Caco-2 (cell line): ENCODE measurements at regions not wholly inside any gene's neighbourhood (a gene's known extent, or its start where the extent isn't known, plus 50 kb on each side); places are given as distances from the start of the nearest gene placed in this dataset.

Experiments used
- BruUV-seq: library from RNA; stranded (reverse); fragments of 400-500 nt; replicated peaks from 2 replicates; lab custom pipeline; 2021; lab: Mats Ljungman, UMichigan
- CTCF ChIA-PET: fragments of 300-600 bp; sonication (Branson Sonifier 250); formaldehyde crosslinking; loops from one replicate; lab custom pipeline; 2022; ENCODE audit warnings: antibody characterized with exemption; lab: Charles Lee
- POLR2A ChIA-PET: fragments of 300-600 bp; sonication (Branson Sonifier 250); formaldehyde crosslinking; loops from one replicate; lab custom pipeline; 2022; ENCODE audit warnings: antibody characterized with exemption; lab: Charles Lee
- DNase-seq, 2 experiments: peaks; one replicate each; pipeline versions ENCODE4 v3.0.0 to v3.0.0-alpha.2; 2020 to 2022
- H3K27me3 ChIP-seq: replicated peaks from 2 replicates; pipeline ENCODE4 v1.6.0; 2011; ENCODE audit warnings: low read length; ENCODE audit not compliant: control insufficient read depth, insufficient read depth
- H3K36me3 ChIP-seq: 2 replicates; pipeline ENCODE4 v1.5.1; 2011; ENCODE audit warnings: low read length; ENCODE audit not compliant: control insufficient read depth, insufficient read depth
- H3K4me1 ChIP-seq: fragments of 250-450 bp; sonication (Bioruptor Pico); 2 replicates; pipeline ENCODE4 v1.5.1; 2020; ENCODE audit warnings: mild to moderate bottlenecking
- H3K4me3 ChIP-seq: 2 replicates; pipeline ENCODE4 v1.5.1; 2011; ENCODE audit warnings: low read depth, mild to moderate bottlenecking, control low read depth, low read length
- H3K9me3 ChIP-seq: fragments of 250-450 bp; sonication (Bioruptor Pico); 2 replicates; pipeline ENCODE4 v1.5.1; 2020; ENCODE audit warnings: mild to moderate bottlenecking, moderate library complexity
- H3K27ac Mint-ChIP-seq: one replicate; pipeline ENCODE4 v1.8.0; 2022; ENCODE audit warnings: mixed read lengths; ENCODE audit not compliant: unreplicated experiment
- H3K27me3 Mint-ChIP-seq: one replicate; pipeline ENCODE4 v1.8.0; 2022; ENCODE audit warnings: mixed read lengths; ENCODE audit not compliant: insufficient read depth, unreplicated experiment
- H3K36me3 Mint-ChIP-seq: one replicate; pipeline ENCODE4 v1.8.0; 2022; ENCODE audit warnings: mild to moderate bottlenecking, mixed read lengths; ENCODE audit not compliant: insufficient read depth, unreplicated experiment
- H3K4me1 Mint-ChIP-seq: one replicate; pipeline ENCODE4 v1.8.0; 2022; ENCODE audit warnings: low read depth, mixed read lengths; ENCODE audit not compliant: unreplicated experiment
- H3K4me3 Mint-ChIP-seq: one replicate; pipeline ENCODE4 v1.8.0; 2022; ENCODE audit warnings: mild to moderate bottlenecking, moderate library complexity, mixed read lengths; ENCODE audit not compliant: unreplicated experiment
- H3K9me3 Mint-ChIP-seq: one replicate; pipeline ENCODE4 v1.8.0; 2022; ENCODE audit warnings: mixed read lengths; ENCODE audit not compliant: unreplicated experiment
- intact Hi-C: fragments of 100-400 bp; cut with micrococcal nuclease; formaldehyde crosslinking; loops from one replicate; pipeline ENCODE4 v1.10.0; 2022; ENCODE audit not compliant: unreplicated experiment
- TF ChIP-seq, protein P1 (sequence below), 2 experiments: fragments of 200-600 bp in 1 of 2; IDR thresholded peaks; 1 replicate in 1 of 2; 2 replicates in 1 of 2; pipeline versions ENCODE4 v1.5.1 to v1.8.0; 2011 to 2022; ENCODE audit warnings: antibody characterized with exemption in 1 of 2, control low read depth in 1 of 2, inconsistent platforms in 1 of 2, low read depth in 1 of 2, low read length in 1 of 2, mild to moderate bottlenecking in 1 of 2, moderate library complexity in 1 of 2; ENCODE audit not compliant: insufficient read depth in 1 of 2, severe bottlenecking in 1 of 2, unreplicated experiment in 1 of 2

DNA sequence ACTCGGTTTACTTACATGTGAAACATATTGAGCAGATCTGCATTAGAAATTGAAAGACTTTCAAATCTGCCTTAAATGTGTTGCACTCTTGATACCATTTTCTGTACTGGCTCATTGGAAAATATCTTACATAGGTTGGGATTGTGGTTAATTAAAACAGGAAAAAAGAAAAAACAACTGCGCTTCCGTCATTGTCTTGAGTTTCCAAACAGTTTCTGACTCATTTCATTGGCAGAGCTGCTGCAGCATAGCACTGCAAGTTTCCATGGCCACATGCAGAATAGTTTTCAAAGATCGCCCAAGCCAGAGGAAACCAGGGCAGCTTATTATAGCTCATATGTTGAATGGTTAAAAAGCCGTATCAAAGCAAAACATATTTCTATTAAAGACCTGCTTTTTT, 446.6 kb upstream of the BCHE start:
- H3K4me1 ChIP-seq = peaks cover 10% of the 10 kb centered on the region; the same call in 1 of the 2 replicates
- H3K9me3 ChIP-seq = no peaks in the 10 kb centered on the region
- no TSS peak for BruUV-seq
- intact Hi-C loops = loop anchor here (2.0 kb wide), 1 partner anchor 57 kb away; no protein-coding TSS in a partner anchor
- peaks cover 9% of the 10 kb centered on the region for H3K9me3 Mint-ChIP-seq
- H3K4me3 Mint-ChIP-seq = no peak overlapping the region
- no peaks in the 10 kb centered on the region for H3K36me3 Mint-ChIP-seq
- H3K4me1 Mint-ChIP-seq = peaks cover 7% of the 10 kb centered on the region
- ChIA-PET CTCF (no interaction called here), POLR2A (no interaction called here)
- DNase-seq = no peak
- H3K27me3 ChIP-seq = no peaks in the 10 kb centered on the region
- H3K4me3 ChIP-seq = no peak overlapping the region
- TF ChIP-seq, protein P1, sequence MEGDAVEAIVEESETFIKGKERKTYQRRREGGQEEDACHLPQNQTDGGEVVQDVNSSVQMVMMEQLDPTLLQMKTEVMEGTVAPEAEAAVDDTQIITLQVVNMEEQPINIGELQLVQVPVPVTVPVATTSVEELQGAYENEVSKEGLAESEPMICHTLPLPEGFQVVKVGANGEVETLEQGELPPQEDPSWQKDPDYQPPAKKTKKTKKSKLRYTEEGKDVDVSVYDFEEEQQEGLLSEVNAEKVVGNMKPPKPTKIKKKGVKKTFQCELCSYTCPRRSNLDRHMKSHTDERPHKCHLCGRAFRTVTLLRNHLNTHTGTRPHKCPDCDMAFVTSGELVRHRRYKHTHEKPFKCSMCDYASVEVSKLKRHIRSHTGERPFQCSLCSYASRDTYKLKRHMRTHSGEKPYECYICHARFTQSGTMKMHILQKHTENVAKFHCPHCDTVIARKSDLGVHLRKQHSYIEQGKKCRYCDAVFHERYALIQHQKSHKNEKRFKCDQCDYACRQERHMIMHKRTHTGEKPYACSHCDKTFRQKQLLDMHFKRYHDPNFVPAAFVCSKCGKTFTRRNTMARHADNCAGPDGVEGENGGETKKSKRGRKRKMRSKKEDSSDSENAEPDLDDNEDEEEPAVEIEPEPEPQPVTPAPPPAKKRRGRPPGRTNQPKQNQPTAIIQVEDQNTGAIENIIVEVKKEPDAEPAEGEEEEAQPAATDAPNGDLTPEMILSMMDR (IDR thresholded peaks at IDR 0.05; ENCODE audit: insufficient read depth in 1 of 2, low read depth in 1 of 2, low read length in 1 of 2, severe bottlenecking in 1 of 2, unreplicated experiment in 1 of 2) = no peak
- H3K27ac Mint-ChIP-seq = no peak overlapping the region
- no peaks in the 10 kb centered on the region for H3K27me3 Mint-ChIP-seq
- no peaks in the 10 kb centered on the region for H3K36me3 ChIP-seq

DNA sequence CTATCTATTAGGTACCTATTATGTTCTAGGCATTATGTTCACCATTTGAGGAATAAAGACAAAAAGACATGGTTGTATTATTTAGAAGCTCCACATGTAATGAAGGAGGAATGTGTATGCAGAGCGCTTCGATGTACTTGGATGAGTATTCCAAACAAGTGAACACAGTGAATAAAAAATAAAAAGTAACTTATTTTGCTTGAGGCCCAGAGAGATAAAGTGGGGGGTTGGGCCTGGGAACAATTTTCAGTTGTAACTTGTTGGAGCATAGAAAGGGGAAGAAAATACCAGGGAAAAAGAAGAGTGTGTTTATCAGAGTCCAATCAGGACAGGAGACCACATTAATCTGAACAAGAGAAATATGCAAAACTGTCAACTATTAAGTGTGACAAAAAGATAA, 445.7 kb upstream of the BCHE start:
- Histone ChIP-seq H3K4me3 (no peak overlapping the region), H3K9me3 (no peaks in the 10 kb centered on the region), H3K27me3 (no peaks in the 10 kb centered on the region), H3K36me3 (no peaks in the 10 kb centered on the region), H3K4me1 (peaks cover 10% of the 10 kb centered on the region; the same call in 1 of the 2 replicates)
- ChIA-PET CTCF (no interaction called here), POLR2A (no interaction called here)
- no peak for DNase-seq
- H3K9me3 Mint-ChIP-seq = peaks cover 9% of the 10 kb centered on the region
- no peak overlapping the region for H3K4me3 Mint-ChIP-seq
- TF ChIP-seq, protein P1 (IDR thresholded peaks at IDR 0.05; ENCODE audit: insufficient read depth in 1 of 2, low read depth in 1 of 2, low read length in 1 of 2, severe bottlenecking in 1 of 2, unreplicated experiment in 1 of 2) = no peak
- H3K4me1 Mint-ChIP-seq = peaks cover 7% of the 10 kb centered on the region
- no peak overlapping the region for H3K27ac Mint-ChIP-seq
- H3K36me3 Mint-ChIP-seq = no peaks in the 10 kb centered on the region
- BruUV-seq = no TSS peak
- H3K27me3 Mint-ChIP-seq = no peaks in the 10 kb centered on the region
- intact Hi-C loops = no loop called here

DNA sequence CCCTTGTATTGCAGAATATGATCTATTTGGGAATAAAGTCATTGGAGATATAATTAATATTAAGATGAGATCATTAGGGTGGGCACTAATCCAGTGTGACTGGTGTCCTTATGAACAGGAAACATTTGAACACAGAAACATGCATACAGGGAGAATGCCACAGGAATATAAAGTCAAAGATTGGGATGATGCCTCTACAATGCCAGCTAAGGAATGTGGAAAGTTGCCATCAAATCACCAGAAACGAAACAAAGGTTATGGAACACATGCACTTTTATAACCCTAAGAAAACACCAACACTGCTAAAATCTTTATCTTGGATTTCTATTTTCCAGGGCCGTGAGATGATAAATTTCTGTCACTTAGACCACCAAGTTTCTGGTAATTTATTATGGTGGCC, 442.4 kb upstream of the BCHE start:
- CTCF ChIA-PET = no interaction called here
- Mint-ChIP-seq H3K9me3 (peaks cover 9% of the 10 kb centered on the region), H3K27ac (no peak overlapping the region), H3K4me1 (peaks cover 14% of the 10 kb centered on the region), H3K4me3 (no peak overlapping the region), H3K27me3 (no peaks in the 10 kb centered on the region), H3K36me3 (no peaks in the 10 kb centered on the region)
- intact Hi-C loops = no loop called here
- POLR2A ChIA-PET = no interaction called here
- TF ChIP-seq, protein P1 (IDR thresholded peaks at IDR 0.05; ENCODE audit: insufficient read depth in 1 of 2, low read depth in 1 of 2, low read length in 1 of 2, severe bottlenecking in 1 of 2, unreplicated experiment in 1 of 2) = no peak
- no peaks in the 10 kb centered on the region for H3K27me3 ChIP-seq
- no peak for DNase-seq
- no peak overlapping the region for H3K4me3 ChIP-seq
- H3K4me1 ChIP-seq = peaks cover 4% of the 10 kb centered on the region; the same call in 1 of the 2 replicates
- no TSS peak for BruUV-seq
- no peaks in the 10 kb centered on the region for H3K9me3 ChIP-seq
- H3K36me3 ChIP-seq = no peaks in the 10 kb centered on the region
